ENCODE measurements at regions not wholly inside any gene's neighbourhood (a gene's known extent, or its start where the extent isn't known, plus 50 kb on each side); places are given as distances from the start of the nearest gene placed in this dataset.

DNA sequence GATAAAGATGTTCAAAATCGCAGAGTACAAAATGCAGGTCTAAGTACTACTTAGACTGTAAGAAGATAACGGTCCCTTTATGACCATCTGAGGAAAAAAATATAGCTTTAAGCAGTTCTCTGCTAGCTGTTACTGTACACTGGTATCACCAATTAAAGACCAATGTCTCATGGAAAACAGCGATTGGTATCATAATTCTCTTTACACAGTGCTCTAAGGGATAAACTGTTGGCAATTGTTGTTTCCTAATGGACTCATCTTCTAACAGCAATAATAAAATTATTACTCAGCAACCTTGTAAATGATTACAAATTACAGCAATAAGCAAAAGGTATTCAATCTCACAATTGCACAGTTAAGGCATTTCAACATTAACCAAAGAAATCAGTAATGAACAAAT lies 142.2 kb upstream of the DLGAP1 start:
- TF ChIP-seq, protein P1, sequence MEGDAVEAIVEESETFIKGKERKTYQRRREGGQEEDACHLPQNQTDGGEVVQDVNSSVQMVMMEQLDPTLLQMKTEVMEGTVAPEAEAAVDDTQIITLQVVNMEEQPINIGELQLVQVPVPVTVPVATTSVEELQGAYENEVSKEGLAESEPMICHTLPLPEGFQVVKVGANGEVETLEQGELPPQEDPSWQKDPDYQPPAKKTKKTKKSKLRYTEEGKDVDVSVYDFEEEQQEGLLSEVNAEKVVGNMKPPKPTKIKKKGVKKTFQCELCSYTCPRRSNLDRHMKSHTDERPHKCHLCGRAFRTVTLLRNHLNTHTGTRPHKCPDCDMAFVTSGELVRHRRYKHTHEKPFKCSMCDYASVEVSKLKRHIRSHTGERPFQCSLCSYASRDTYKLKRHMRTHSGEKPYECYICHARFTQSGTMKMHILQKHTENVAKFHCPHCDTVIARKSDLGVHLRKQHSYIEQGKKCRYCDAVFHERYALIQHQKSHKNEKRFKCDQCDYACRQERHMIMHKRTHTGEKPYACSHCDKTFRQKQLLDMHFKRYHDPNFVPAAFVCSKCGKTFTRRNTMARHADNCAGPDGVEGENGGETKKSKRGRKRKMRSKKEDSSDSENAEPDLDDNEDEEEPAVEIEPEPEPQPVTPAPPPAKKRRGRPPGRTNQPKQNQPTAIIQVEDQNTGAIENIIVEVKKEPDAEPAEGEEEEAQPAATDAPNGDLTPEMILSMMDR (IDR thresholded peaks at IDR 0.05) = no peak
- TF ChIP-seq POLR2A (IDR thresholded peaks at IDR 0.05; ENCODE audit: low read depth) (no peak), POLR2AphosphoS5 (IDR thresholded peaks at IDR 0.05) (no peak)
